Naive thymus-derived CD8-positive, alpha-beta T cell (primary cell): ENCODE measurements at regions not wholly inside any gene's neighbourhood (a gene's known extent, or its start where the extent isn't known, plus 50 kb on each side); places are given as distances from the start of the nearest gene placed in this dataset.
A peak's percentile ranks its signal among the peaks of the same experiment; 100 is the strongest.

ENCODE experiments used
- ATAC-seq, 2 donors: fragments of 150-1000 bp; cut with Tn5 transposase in 1 of 2; sonication (Bioruptor Pico), chemical (Tn5 transposase) in 1 of 2; 1 replicate in 1 of 2; 2 replicates in 1 of 2; pipeline ENCODE4 v1.10.0; 2021; ENCODE audit warnings: mild to moderate bottlenecking in 2 of 2, moderate library complexity in 2 of 2
- POLR2A ChIA-PET: fragments of 350-600 bp; sonication (Branson Sonifier 250); formaldehyde crosslinking; loops from one replicate; lab custom pipeline; 2021; ENCODE audit warnings: antibody characterized with exemption; lab: Charles Lee
- DNase-seq, 10 donors: peaks; one replicate each; pipeline versions ENCODE4 v3.0.0 to v3.0.0-alpha.2; 2020 to 2022
- H3K27ac Mint-ChIP-seq, 10 donors: one replicate each; pipeline ENCODE4 v1.8.0; 2020 to 2022; ENCODE audit warnings: mild to moderate bottlenecking in 10 of 10, mixed read lengths in 10 of 10, moderate library complexity in 4 of 10, inconsistent platforms in 1 of 10
- H3K27me3 Mint-ChIP-seq, 5 donors: one replicate each; pipeline ENCODE4 v1.8.0; 2021 to 2022; ENCODE audit warnings: mixed read lengths in 5 of 5
- H3K36me3 Mint-ChIP-seq, 3 donors: one replicate each; pipeline ENCODE4 v1.8.0; 2020 to 2022; ENCODE audit warnings: mixed read lengths in 3 of 3, mild to moderate bottlenecking in 2 of 3, inconsistent platforms in 1 of 3
- H3K4me1 Mint-ChIP-seq, 4 donors: one replicate each; pipeline ENCODE4 v1.8.0; 2021 to 2022; ENCODE audit warnings: mixed read lengths in 4 of 4
- H3K4me3 Mint-ChIP-seq, 10 donors: one replicate each; pipeline ENCODE4 v1.8.0; 2020 to 2022; ENCODE audit warnings: mild to moderate bottlenecking in 10 of 10, mixed read lengths in 10 of 10, moderate library complexity in 6 of 10, inconsistent platforms in 1 of 10
- H3K9me3 Mint-ChIP-seq, 9 donors: one replicate each; pipeline ENCODE4 v1.8.0; 2020 to 2022; ENCODE audit warnings: mixed read lengths in 9 of 9, mild to moderate bottlenecking in 3 of 9, inconsistent platforms in 1 of 9, moderate library complexity in 1 of 9

- H3K27me3 Mint-ChIP-seq: peaks cover 3 to 30% (median 11%) of the 10 kb centered on the region in 5 donors
- POLR2A ChIA-PET: no interaction called here
- H3K9me3 Mint-ChIP-seq: peaks cover 0 to 2% (median 0%) of the 10 kb centered on the region in 9 donors
- H3K36me3 Mint-ChIP-seq: no peaks in the 10 kb centered on the region
- no peak overlapping the region for H3K27ac Mint-ChIP-seq
- peaks cover 0 to 2% (median 0%) of the 10 kb centered on the region in 4 donors for H3K4me1 Mint-ChIP-seq
- no peak for DNase-seq
- ATAC-seq: no peak
- H3K4me3 Mint-ChIP-seq: no peak overlapping the region
These were observed 170.4 kb upstream of the ZC3H12A start for GRCh38 chr1:37303884-37304574.

GRCh38 chr1:37305108-37305507, 169.3 kb upstream of the ZC3H12A start:
- no peak overlapping the region for H3K27ac Mint-ChIP-seq
- no peaks in the 10 kb centered on the region for H3K4me1 Mint-ChIP-seq
- no peak overlapping the region for H3K4me3 Mint-ChIP-seq
- H3K9me3 Mint-ChIP-seq: peaks cover 0 to 2% (median 0%) of the 10 kb centered on the region in 9 donors
- DNase-seq: no peak
- no peak for ATAC-seq
- H3K36me3 Mint-ChIP-seq: no peaks in the 10 kb centered on the region
- H3K27me3 Mint-ChIP-seq: peaks cover 3 to 35% (median 13%) of the 10 kb centered on the region in 5 donors
- POLR2A ChIA-PET: no interaction called here

- Mint-ChIP-seq H3K36me3 (no peaks in the 10 kb centered on the region), H3K4me3 (no peak overlapping the region), H3K27ac (no peak overlapping the region), H3K9me3 (no peaks in the 10 kb centered on the region), H3K27me3 (peaks cover 7 to 33% (median 14%) of the 10 kb centered on the region in 5 donors), H3K4me1 (no peaks in the 10 kb centered on the region)
- POLR2A ChIA-PET: no interaction called here
- no peak for DNase-seq
- no peak for ATAC-seq
These were observed 168.5 kb upstream of the ZC3H12A start for GRCh38 chr1:37305841-37306240.

GRCh38 chr1:37306461-37306860, 167.9 kb upstream of the ZC3H12A start:
- Mint-ChIP-seq H3K36me3 (no peaks in the 10 kb centered on the region), H3K27ac (peak overlapping the region in 1 of 10 donors; percentile 84), H3K4me3 (no peak overlapping the region), H3K27me3 (peaks cover 7 to 35% (median 17%) of the 10 kb centered on the region in 5 donors), H3K9me3 (no peaks in the 10 kb centered on the region), H3K4me1 (no peaks in the 10 kb centered on the region)
- no peak for ATAC-seq
- no peak for DNase-seq
- POLR2A ChIA-PET: no interaction called here

GRCh38 chr1:37306871-37307270, 167.5 kb upstream of the ZC3H12A start:
- POLR2A ChIA-PET: no interaction called here
- no peak for ATAC-seq
- H3K36me3 Mint-ChIP-seq: no peaks in the 10 kb centered on the region
- no peak overlapping the region for H3K4me3 Mint-ChIP-seq
- no peak overlapping the region for H3K27ac Mint-ChIP-seq
- H3K9me3 Mint-ChIP-seq: no peaks in the 10 kb centered on the region
- no peaks in the 10 kb centered on the region for H3K4me1 Mint-ChIP-seq
- peaks cover 5 to 35% (median 18%) of the 10 kb centered on the region in 5 donors for H3K27me3 Mint-ChIP-seq
- DNase-seq: no peak

GRCh38 chr1:37308031-37308960, 166.1 kb upstream of the ZC3H12A start:
- DNase-seq (peak in 1 of 10 donors; percentile 59), ATAC-seq (no peak)
- H3K9me3 Mint-ChIP-seq: no peaks in the 10 kb centered on the region
- H3K4me1 Mint-ChIP-seq: no peaks in the 10 kb centered on the region
- POLR2A ChIA-PET: no interaction called here
- no peaks in the 10 kb centered on the region for H3K36me3 Mint-ChIP-seq
- no peak overlapping the region for H3K27ac Mint-ChIP-seq
- no peak overlapping the region for H3K4me3 Mint-ChIP-seq
- peaks cover 6 to 48% (median 29%) of the 10 kb centered on the region in 5 donors for H3K27me3 Mint-ChIP-seq

- POLR2A ChIA-PET: no interaction called here
- ATAC-seq (no peak), DNase-seq (no peak)
- H3K27ac Mint-ChIP-seq: no peak overlapping the region
- no peaks in the 10 kb centered on the region for H3K9me3 Mint-ChIP-seq
- H3K4me1 Mint-ChIP-seq: no peaks in the 10 kb centered on the region
- peaks cover 14 to 59% (median 41%) of the 10 kb centered on the region in 5 donors for H3K27me3 Mint-ChIP-seq
- no peaks in the 10 kb centered on the region for H3K36me3 Mint-ChIP-seq
- no peak overlapping the region for H3K4me3 Mint-ChIP-seq
These were observed 164.8 kb upstream of the ZC3H12A start for GRCh38 chr1:37309574-37309973.

GRCh38 chr1:37310064-37310463, 164.3 kb upstream of the ZC3H12A start:
- DNase-seq: no peak
- Mint-ChIP-seq H3K27ac (no peak overlapping the region), H3K9me3 (no peaks in the 10 kb centered on the region), H3K36me3 (no peaks in the 10 kb centered on the region), H3K27me3 (peaks cover 16 to 64% (median 46%) of the 10 kb centered on the region in 5 donors), H3K4me3 (no peak overlapping the region), H3K4me1 (no peaks in the 10 kb centered on the region)
- POLR2A ChIA-PET: no interaction called here
- no peak for ATAC-seq

GRCh38 chr1:37315371-37315846, 159.0 kb upstream of the ZC3H12A start:
- no peak overlapping the region for H3K4me3 Mint-ChIP-seq
- ATAC-seq: no peak
- no peaks in the 10 kb centered on the region for H3K9me3 Mint-ChIP-seq
- peaks cover 2 to 10% (median 7%) of the 10 kb centered on the region in 4 donors for H3K4me1 Mint-ChIP-seq
- H3K27me3 Mint-ChIP-seq: peaks cover 36 to 95% (median 78%) of the 10 kb centered on the region in 5 donors
- DNase-seq: no peak
- POLR2A ChIA-PET: no interaction called here
- no peaks in the 10 kb centered on the region for H3K36me3 Mint-ChIP-seq
- peak overlapping the region in 1 of 10 donors; percentile 85 for H3K27ac Mint-ChIP-seq

- Mint-ChIP-seq H3K4me3 (no peak overlapping the region), H3K27me3 (peaks cover 34 to 86% (median 72%) of the 10 kb centered on the region in 5 donors), H3K4me1 (peaks cover 2 to 10% (median 7%) of the 10 kb centered on the region in 4 donors), H3K27ac (no peak overlapping the region), H3K9me3 (no peaks in the 10 kb centered on the region), H3K36me3 (no peaks in the 10 kb centered on the region)
- ATAC-seq (no peak), DNase-seq (no peak)
- POLR2A ChIA-PET: no interaction called here
These were observed 156.4 kb upstream of the ZC3H12A start for GRCh38 chr1:37317870-37318467.

- H3K36me3 Mint-ChIP-seq: peaks cover 0 to 2% (median 0%) of the 10 kb centered on the region in 3 donors
- H3K27me3 Mint-ChIP-seq: peaks cover 32 to 86% (median 70%) of the 10 kb centered on the region in 5 donors
- peak in 1 of 10 donors; percentile 37 for DNase-seq
- H3K9me3 Mint-ChIP-seq: peaks cover 0 to 4% (median 0%) of the 10 kb centered on the region in 9 donors
- POLR2A ChIA-PET: no interaction called here
- H3K4me3 Mint-ChIP-seq: no peak overlapping the region
- H3K4me1 Mint-ChIP-seq: peaks cover 2 to 10% (median 7%) of the 10 kb centered on the region in 4 donors
- peak overlapping the region in 1 of 10 donors; percentile 7 for H3K27ac Mint-ChIP-seq
- ATAC-seq: no peak
These were observed 155.9 kb upstream of the ZC3H12A start for GRCh38 chr1:37318490-37318889.

GRCh38 chr1:37319284-37319683, 155.1 kb upstream of the ZC3H12A start:
- DNase-seq: peak in 1 of 10 donors; percentile 50
- no peak for ATAC-seq
- Mint-ChIP-seq H3K27ac (peak overlapping the region in 1 of 10 donors; percentile 7), H3K27me3 (peaks cover 31 to 86% (median 66%) of the 10 kb centered on the region in 5 donors), H3K4me3 (peak overlapping the region in 1 of 10 donors; percentile 25), H3K4me1 (peaks cover 2 to 10% (median 7%) of the 10 kb centered on the region in 4 donors), H3K36me3 (peaks cover 0 to 6% (median 4%) of the 10 kb centered on the region in 3 donors), H3K9me3 (peaks cover 0 to 12% (median 2%) of the 10 kb centered on the region in 9 donors)
- POLR2A ChIA-PET: no interaction called here
